B cell (primary cell): ENCODE measurements at regions not wholly inside any gene's neighbourhood (a gene's known extent, or its start where the extent isn't known, plus 50 kb on each side); places are given as distances from the start of the nearest gene placed in this dataset.

Experiments used
- ATAC-seq: fragments of 200-7000 bp; cut with Tn5 transposase; one replicate; pipeline ENCODE4 v1.10.0; 2021; ENCODE audit warnings: low read depth, mild to moderate bottlenecking, moderate number of reproducible peaks, moderate library complexity
- CTCF ChIA-PET: fragments of 350-600 bp; sonication (Branson Sonifier 250); formaldehyde crosslinking; loops from one replicate; lab custom pipeline; 2021; ENCODE audit warnings: antibody characterized with exemption, inconsistent platforms; lab: Charles Lee
- POLR2A ChIA-PET: fragments of 350-600 bp; sonication (Branson Sonifier 250); formaldehyde crosslinking; loops from one replicate; lab custom pipeline; 2021; ENCODE audit warnings: antibody characterized with exemption; lab: Charles Lee
- DNase-seq: peaks from one replicate; pipeline ENCODE4 v3.0.0; 2013
- H2AFZ ChIP-seq: 2 replicates; pipeline ENCODE4 v1.6.1; 2012; ENCODE audit warnings: mild to moderate bottlenecking, low read depth, low read length; ENCODE audit not compliant: insufficient read depth, poor library complexity, severe bottlenecking
- H3K27ac ChIP-seq, 2 donors: 1 replicate in 1 of 2; 2 replicates in 1 of 2; pipeline ENCODE4 v1.5.1; 2012 to 2013; ENCODE audit warnings: low read length in 2 of 2, mild to moderate bottlenecking in 2 of 2, moderate library complexity in 1 of 2
- H3K27me3 ChIP-seq, 4 experiments: fragments of 200-600 bp in 1 of 4; sonication (generic) in 1 of 4; replicated peaks in 1 of 4; 1 replicate in 2 of 4; 2 replicates in 2 of 4; pipeline versions ENCODE4 v1.6.1 to v1.7.0; 2013 to 2016; ENCODE audit warnings: low read length in 3 of 4, mild to moderate bottlenecking in 2 of 4, mixed read lengths in 1 of 4, moderate library complexity in 1 of 4; ENCODE audit not compliant: insufficient read depth in 4 of 4, control insufficient read depth in 3 of 4; ENCODE audit errors: control extremely low read depth in 1 of 4
- H3K36me3 ChIP-seq, 2 experiments: replicated peaks in 1 of 2; 1 replicate in 1 of 2; 2 replicates in 1 of 2; pipeline versions ENCODE4 v1.6.1 to v1.7.1; 2013; ENCODE audit warnings: low read length in 1 of 2; ENCODE audit not compliant: insufficient read depth in 2 of 2, control insufficient read depth in 1 of 2; ENCODE audit errors: control extremely low read depth in 1 of 2, extremely low read depth in 1 of 2
- H3K4me1 ChIP-seq, 2 donors: fragments of 200-600 bp in 1 of 2; sonication (generic) in 1 of 2; 1 replicate in 1 of 2; 2 replicates in 1 of 2; pipeline versions ENCODE4 v1.5.1 to v1.6.1; 2013 to 2017; ENCODE audit warnings: low read length in 2 of 2; ENCODE audit not compliant: control insufficient read depth in 2 of 2, insufficient read depth in 2 of 2
- H3K4me2 ChIP-seq: replicated peaks from 2 replicates; pipeline ENCODE3; 2012; ENCODE audit warnings: mild to moderate bottlenecking, low read depth, low read length; ENCODE audit not compliant: poor library complexity, severe bottlenecking
- H3K4me3 ChIP-seq, 5 experiments: fragments of 200-600 bp in 1 of 5; sonication (generic) in 1 of 5; 1 replicate in 3 of 5; 2 replicates in 2 of 5; pipeline versions ENCODE4 v1.5.1 to v1.7.0; 2011 to 2016; ENCODE audit warnings: low read length in 4 of 5, mild to moderate bottlenecking in 4 of 5, low read depth in 2 of 5, control low read depth in 1 of 5, moderate library complexity in 1 of 5; ENCODE audit not compliant: insufficient read depth in 1 of 5; ENCODE audit errors: control extremely low read depth in 1 of 5, extremely low read depth in 1 of 5
- H3K79me2 ChIP-seq: fragments of 200-600 bp; sonication (generic); one replicate; pipeline ENCODE4 v1.6.0; 2016; ENCODE audit warnings: low read length; ENCODE audit not compliant: control insufficient read depth, insufficient read depth
- H3K9ac ChIP-seq: fragments of 200-600 bp; sonication (generic); 2 replicates; pipeline ENCODE4 v1.6.1; 2017; ENCODE audit warnings: mild to moderate bottlenecking, low read length, moderate library complexity
- H3K9me3 ChIP-seq, 3 donors: one replicate each; pipeline versions ENCODE4 v1.6.1 to v1.7.1; 2013; ENCODE audit warnings: low read length in 2 of 3; ENCODE audit not compliant: control insufficient read depth in 2 of 3, insufficient read depth in 1 of 3; ENCODE audit errors: control extremely low read depth in 1 of 3
- H4K20me1 ChIP-seq: 2 replicates; pipeline ENCODE4 v1.6.0; 2012; ENCODE audit warnings: mild to moderate bottlenecking, low read length; ENCODE audit not compliant: insufficient read depth, control insufficient read depth, poor library complexity, severe bottlenecking
- H3K27ac Mint-ChIP-seq: one replicate; pipeline ENCODE4 v1.8.0; 2021; ENCODE audit warnings: mixed read lengths
- H3K27me3 Mint-ChIP-seq: one replicate; pipeline ENCODE4 v1.8.0; 2021; ENCODE audit warnings: mixed read lengths
- H3K4me1 Mint-ChIP-seq: one replicate; pipeline ENCODE4 v1.8.0; 2021; ENCODE audit warnings: mixed read lengths
- H3K4me3 Mint-ChIP-seq: one replicate; pipeline ENCODE4 v1.8.0; 2021; ENCODE audit warnings: mixed read lengths
- H3K9me3 Mint-ChIP-seq: one replicate; pipeline ENCODE4 v1.8.0; 2022; ENCODE audit warnings: mixed read lengths; ENCODE audit not compliant: insufficient read depth
- CTCF ChIP-seq: fragments of 200-600 bp; IDR thresholded peaks from one replicate; pipeline ENCODE4 v1.8.0; 2022; ENCODE audit warnings: antibody characterized with exemption, mild to moderate bottlenecking
- EZH2 ChIP-seq: IDR thresholded peaks from 2 replicates; pipeline ENCODE4 v1.6.1; 2012; ENCODE audit warnings: borderline replicate concordance, low read depth, mild to moderate bottlenecking, moderate library complexity, low read length; ENCODE audit not compliant: insufficient read depth, poor library complexity, severe bottlenecking
- WGBS: methylation state at CpG from one replicate; pipeline ENCODE4 v1.1.5; 2013; ENCODE audit warnings: missing lambda C conversion rate; ENCODE audit not compliant: insufficient coverage; 5-methylcytosine and 5-hydroxymethylcytosine counted together
- intact Hi-C: fragments of 100-400 bp; cut with micrococcal nuclease; formaldehyde crosslinking; loops from one replicate; pipeline ENCODE4 v1.10.0; 2022

DNA sequence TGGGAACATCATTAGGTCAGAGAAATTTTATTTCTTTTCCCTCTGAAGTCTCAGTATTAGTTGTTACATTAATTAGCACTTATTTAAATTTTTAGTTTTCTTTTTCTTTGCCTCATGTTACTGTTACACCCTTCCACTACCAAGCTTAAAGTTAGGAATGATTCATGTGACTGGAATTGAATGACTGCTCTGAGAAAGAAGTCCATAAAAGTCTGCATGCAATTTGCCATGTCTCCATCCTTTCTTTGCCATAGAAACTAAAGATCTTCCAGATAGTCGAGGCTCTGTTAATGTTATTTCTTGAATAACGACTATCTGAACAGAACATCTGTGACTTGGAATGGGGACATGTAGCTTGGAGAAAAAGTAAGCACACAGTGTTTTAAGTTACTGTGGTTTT lies 1269.8 kb upstream of the PIK3C3 start:
- Histone ChIP-seq H4K20me1 (no peaks in the 10 kb centered on the region), H3K4me1 (no peaks in the 10 kb centered on the region), H3K9me3 (no peaks in the 10 kb centered on the region), H3K36me3 (no peaks in the 10 kb centered on the region), H2AFZ (no peak overlapping the region), H3K27ac (no peak overlapping the region), H3K9ac (no peak overlapping the region), H3K27me3 (no peaks in the 10 kb centered on the region), H3K4me2 (no peak overlapping the region), H3K79me2 (no peaks in the 10 kb centered on the region), H3K4me3 (no peak overlapping the region)
- H3K27ac Mint-ChIP-seq, result no peak overlapping the region
- ATAC-seq (no peak), DNase-seq (no peak)
- H3K4me1 Mint-ChIP-seq, result no peaks in the 10 kb centered on the region
- no peak for TF ChIP-seq CTCF
- no peak for TF ChIP-seq EZH2
- ChIA-PET POLR2A (no interaction called here), CTCF (no interaction called here)
- no peaks in the 10 kb centered on the region for H3K27me3 Mint-ChIP-seq
- H3K9me3 Mint-ChIP-seq, result no peaks in the 10 kb centered on the region
- no CpG with 5 or more reads among the region's 2 CpGs for WGBS
- no peak overlapping the region for H3K4me3 Mint-ChIP-seq
- intact Hi-C loops, result no loop called here

- Mint-ChIP-seq H3K27ac (no peak overlapping the region), H3K4me3 (no peak overlapping the region), H3K9me3 (no peaks in the 10 kb centered on the region), H3K4me1 (no peaks in the 10 kb centered on the region), H3K27me3 (no peaks in the 10 kb centered on the region)
- Histone ChIP-seq H3K27me3 (no peaks in the 10 kb centered on the region), H3K4me3 (no peak overlapping the region), H3K79me2 (no peaks in the 10 kb centered on the region), H3K27ac (no peak overlapping the region), H3K9me3 (no peaks in the 10 kb centered on the region), H4K20me1 (no peaks in the 10 kb centered on the region), H3K4me1 (no peaks in the 10 kb centered on the region), H3K36me3 (no peaks in the 10 kb centered on the region), H3K9ac (no peak overlapping the region), H2AFZ (no peak overlapping the region), H3K4me2 (no peak overlapping the region)
- ATAC-seq (no peak), DNase-seq (no peak)
- intact Hi-C loops, result no loop called here
- ChIA-PET POLR2A (no interaction called here), CTCF (no interaction called here)
- TF ChIP-seq CTCF (no peak), EZH2 (no peak)
- WGBS, result no CpG with 5 or more reads among the region's 2 CpGs
Observed at GRCh38 chr18:40678318-40678717, 1276.7 kb upstream of the PIK3C3 start.
